ENCODE measurements at regions not wholly inside any gene's neighbourhood (a gene's known extent, or its start where the extent isn't known, plus 50 kb on each side); places are given as distances from the start of the nearest gene placed in this dataset.

GRCh38 chr7:114835303-114835702 is 86.6 kb upstream of the MDFIC start:
- Histone ChIP-seq H2AFZ (ENCODE audit: low read length) (no peak overlapping the region), H3K36me3 (ENCODE audit: insufficient read depth, low read length) (no peaks in the 10 kb centered on the region), H3K79me2 (ENCODE audit: insufficient read depth, low read length) (no peaks in the 10 kb centered on the region), H3K9me2 (ENCODE audit: low read depth, low read length) (no peaks in the 10 kb centered on the region), H3K4me1 (ENCODE audit: insufficient read depth, low read length, severe bottlenecking) (no peaks in the 10 kb centered on the region), H3K4me3 (ENCODE audit: low read depth, low read length, poor library complexity, severe bottlenecking) (no peak overlapping the region), H3K9me3 (ENCODE audit: low read length) (no peaks in the 10 kb centered on the region), H4K20me1 (ENCODE audit: insufficient read depth, low read length) (no peaks in the 10 kb centered on the region), H3F3A (ENCODE audit: insufficient read depth, low read length) (no peaks in the 10 kb centered on the region), H3K9ac (ENCODE audit: low read length) (no peak overlapping the region), H3K27ac (ENCODE audit: low read depth, low read length, poor library complexity, severe bottlenecking) (no peak overlapping the region), H3K27me3 (ENCODE audit: insufficient read depth, low read length) (no peaks in the 10 kb centered on the region), H3K4me2 (ENCODE audit: low read length) (no peak overlapping the region)
- TF ChIP-seq, protein P1, sequence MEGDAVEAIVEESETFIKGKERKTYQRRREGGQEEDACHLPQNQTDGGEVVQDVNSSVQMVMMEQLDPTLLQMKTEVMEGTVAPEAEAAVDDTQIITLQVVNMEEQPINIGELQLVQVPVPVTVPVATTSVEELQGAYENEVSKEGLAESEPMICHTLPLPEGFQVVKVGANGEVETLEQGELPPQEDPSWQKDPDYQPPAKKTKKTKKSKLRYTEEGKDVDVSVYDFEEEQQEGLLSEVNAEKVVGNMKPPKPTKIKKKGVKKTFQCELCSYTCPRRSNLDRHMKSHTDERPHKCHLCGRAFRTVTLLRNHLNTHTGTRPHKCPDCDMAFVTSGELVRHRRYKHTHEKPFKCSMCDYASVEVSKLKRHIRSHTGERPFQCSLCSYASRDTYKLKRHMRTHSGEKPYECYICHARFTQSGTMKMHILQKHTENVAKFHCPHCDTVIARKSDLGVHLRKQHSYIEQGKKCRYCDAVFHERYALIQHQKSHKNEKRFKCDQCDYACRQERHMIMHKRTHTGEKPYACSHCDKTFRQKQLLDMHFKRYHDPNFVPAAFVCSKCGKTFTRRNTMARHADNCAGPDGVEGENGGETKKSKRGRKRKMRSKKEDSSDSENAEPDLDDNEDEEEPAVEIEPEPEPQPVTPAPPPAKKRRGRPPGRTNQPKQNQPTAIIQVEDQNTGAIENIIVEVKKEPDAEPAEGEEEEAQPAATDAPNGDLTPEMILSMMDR (IDR thresholded peaks at IDR 0.05; ENCODE audit: low read length) = no peak
- no peak for TF ChIP-seq EZH2 (IDR thresholded peaks at IDR 0.05; ENCODE audit: borderline replicate concordance, low read length)

GRCh38 chr7:114835861-114836260 is 86.0 kb upstream of the MDFIC start:
- no peak overlapping the region for H3K4me3 ChIP-seq (ENCODE audit: low read depth, low read length, poor library complexity, severe bottlenecking)
- H3K79me2 ChIP-seq (ENCODE audit: insufficient read depth, low read length) = no peaks in the 10 kb centered on the region
- no peaks in the 10 kb centered on the region for H3K4me1 ChIP-seq (ENCODE audit: insufficient read depth, low read length, severe bottlenecking)
- H3K9ac ChIP-seq (ENCODE audit: low read length) = no peak overlapping the region
- no peak overlapping the region for H2AFZ ChIP-seq (ENCODE audit: low read length)
- H3K4me2 ChIP-seq (ENCODE audit: low read length) = no peak overlapping the region
- TF ChIP-seq EZH2 (IDR thresholded peaks at IDR 0.05; ENCODE audit: borderline replicate concordance, low read length) = no peak
- TF ChIP-seq, protein P1 (IDR thresholded peaks at IDR 0.05; ENCODE audit: low read length) = no peak
- H3K27ac ChIP-seq (ENCODE audit: low read depth, low read length, poor library complexity, severe bottlenecking) = no peak overlapping the region
- no peaks in the 10 kb centered on the region for H4K20me1 ChIP-seq (ENCODE audit: insufficient read depth, low read length)
- H3K9me2 ChIP-seq (ENCODE audit: low read depth, low read length) = no peaks in the 10 kb centered on the region
- H3F3A ChIP-seq (ENCODE audit: insufficient read depth, low read length) = no peaks in the 10 kb centered on the region
- H3K36me3 ChIP-seq (ENCODE audit: insufficient read depth, low read length) = no peaks in the 10 kb centered on the region
- H3K9me3 ChIP-seq (ENCODE audit: low read length) = no peaks in the 10 kb centered on the region
- H3K27me3 ChIP-seq (ENCODE audit: insufficient read depth, low read length) = no peaks in the 10 kb centered on the region

DNA sequence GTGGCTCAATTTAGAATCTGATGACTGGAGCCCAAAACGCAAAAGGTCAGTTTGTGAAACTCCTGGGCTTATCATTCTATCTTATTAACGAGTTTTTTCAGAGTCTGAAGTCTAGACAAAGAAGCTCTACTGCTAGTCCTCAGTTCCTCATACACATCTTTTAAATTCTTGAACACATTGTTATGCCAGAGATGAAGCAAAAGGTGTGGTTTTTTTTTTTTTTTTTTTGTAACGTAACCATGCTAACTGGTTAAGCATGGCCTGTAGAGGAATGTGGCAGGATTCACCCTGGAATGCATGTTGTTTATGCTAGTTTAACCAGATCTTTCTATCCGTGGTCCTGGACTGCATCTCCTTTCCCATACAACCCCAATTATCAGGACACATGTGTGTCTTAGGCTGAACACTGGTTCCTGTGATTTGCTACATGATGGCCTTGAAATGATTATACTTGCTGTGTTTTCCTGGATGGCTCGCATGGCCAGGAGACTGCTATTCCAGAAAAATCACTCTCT is 79.3 kb upstream of the MDFIC start:
- no peak overlapping the region for H3K4me2 ChIP-seq (ENCODE audit: low read length)
- no peaks in the 10 kb centered on the region for H3F3A ChIP-seq (ENCODE audit: insufficient read depth, low read length)
- no peak overlapping the region for H3K27ac ChIP-seq (ENCODE audit: low read depth, low read length, poor library complexity, severe bottlenecking)
- H4K20me1 ChIP-seq (ENCODE audit: insufficient read depth, low read length) = no peaks in the 10 kb centered on the region
- TF ChIP-seq, protein P1 (IDR thresholded peaks at IDR 0.05; ENCODE audit: low read length) = no peak
- no peak for TF ChIP-seq EZH2 (IDR thresholded peaks at IDR 0.05; ENCODE audit: borderline replicate concordance, low read length)
- no peaks in the 10 kb centered on the region for H3K79me2 ChIP-seq (ENCODE audit: insufficient read depth, low read length)
- H3K9me3 ChIP-seq (ENCODE audit: low read length) = no peaks in the 10 kb centered on the region
- H3K4me1 ChIP-seq (ENCODE audit: insufficient read depth, low read length, severe bottlenecking) = no peaks in the 10 kb centered on the region
- H3K9me2 ChIP-seq (ENCODE audit: low read depth, low read length) = no peaks in the 10 kb centered on the region; the same call in 1 of the 2 replicates
- no peak overlapping the region for H2AFZ ChIP-seq (ENCODE audit: low read length)
- H3K36me3 ChIP-seq (ENCODE audit: insufficient read depth, low read length) = no peaks in the 10 kb centered on the region
- H3K27me3 ChIP-seq (ENCODE audit: insufficient read depth, low read length) = no peaks in the 10 kb centered on the region
- H3K4me3 ChIP-seq (ENCODE audit: low read depth, low read length, poor library complexity, severe bottlenecking) = no peak overlapping the region
- no peak overlapping the region for H3K9ac ChIP-seq (ENCODE audit: low read length)
